ENCODE measurements at regions not wholly inside any gene's neighbourhood (a gene's known extent, or its start where the extent isn't known, plus 50 kb on each side); places are given as distances from the start of the nearest gene placed in this dataset.

GRCh38 chr7:152956006-152956405 is 196.5 kb downstream of the ACTR3B start:
- TF ChIP-seq CREB5 (CRISPR knock-in tag; IDR thresholded peaks at IDR 0.05; ENCODE audit: low read depth) = no peak
- TF ChIP-seq ESRRG (CRISPR knock-in tag; IDR thresholded peaks at IDR 0.05) = no peak
- TF ChIP-seq RARB (CRISPR knock-in tag; IDR thresholded peaks at IDR 0.05) = no peak
- TF ChIP-seq SNAI2 (CRISPR knock-in tag; IDR thresholded peaks at IDR 0.05) = no peak
- no peak for TF ChIP-seq ZFP30 (CRISPR knock-in tag; IDR thresholded peaks at IDR 0.05)
- no peak for TF ChIP-seq ZC3H10 (CRISPR knock-in tag; IDR thresholded peaks at IDR 0.05)
- no peak for TF ChIP-seq GLIS3 (CRISPR knock-in tag; IDR thresholded peaks at IDR 0.05)
- TF ChIP-seq PATZ1 (CRISPR knock-in tag; IDR thresholded peaks at IDR 0.05; ENCODE audit: borderline replicate concordance) = no peak
- no peak for TF ChIP-seq ZNF8 (CRISPR knock-in tag; IDR thresholded peaks at IDR 0.05)
- no peak for TF ChIP-seq CSRNP3 (CRISPR knock-in tag; IDR thresholded peaks at IDR 0.05)
- no peak for TF ChIP-seq BACH2 (CRISPR knock-in tag; IDR thresholded peaks at IDR 0.05; ENCODE audit: borderline replicate concordance)
- no peak for TF ChIP-seq ZNF70 (CRISPR knock-in tag; IDR thresholded peaks at IDR 0.05)
- TF ChIP-seq ZNF565 (CRISPR knock-in tag; conservative IDR thresholded peaks at IDR 0.05; ENCODE audit: low read depth) = no peak
- no peak for TF ChIP-seq OSR1 (CRISPR knock-in tag; IDR thresholded peaks at IDR 0.05)

Measured in SK-N-SH treated with all-trans-retinoic acid at 6 μM for 48 hours (cell line).